ENCODE measurements at regions not wholly inside any gene's neighbourhood (a gene's known extent, or its start where the extent isn't known, plus 50 kb on each side); places are given as distances from the start of the nearest gene placed in this dataset.
"Not testable (repeated sequence)": the region's sequence is repeated elsewhere in the genome, so short reads cannot be mapped to it uniquely, and the experiment has no call there.

DNA sequence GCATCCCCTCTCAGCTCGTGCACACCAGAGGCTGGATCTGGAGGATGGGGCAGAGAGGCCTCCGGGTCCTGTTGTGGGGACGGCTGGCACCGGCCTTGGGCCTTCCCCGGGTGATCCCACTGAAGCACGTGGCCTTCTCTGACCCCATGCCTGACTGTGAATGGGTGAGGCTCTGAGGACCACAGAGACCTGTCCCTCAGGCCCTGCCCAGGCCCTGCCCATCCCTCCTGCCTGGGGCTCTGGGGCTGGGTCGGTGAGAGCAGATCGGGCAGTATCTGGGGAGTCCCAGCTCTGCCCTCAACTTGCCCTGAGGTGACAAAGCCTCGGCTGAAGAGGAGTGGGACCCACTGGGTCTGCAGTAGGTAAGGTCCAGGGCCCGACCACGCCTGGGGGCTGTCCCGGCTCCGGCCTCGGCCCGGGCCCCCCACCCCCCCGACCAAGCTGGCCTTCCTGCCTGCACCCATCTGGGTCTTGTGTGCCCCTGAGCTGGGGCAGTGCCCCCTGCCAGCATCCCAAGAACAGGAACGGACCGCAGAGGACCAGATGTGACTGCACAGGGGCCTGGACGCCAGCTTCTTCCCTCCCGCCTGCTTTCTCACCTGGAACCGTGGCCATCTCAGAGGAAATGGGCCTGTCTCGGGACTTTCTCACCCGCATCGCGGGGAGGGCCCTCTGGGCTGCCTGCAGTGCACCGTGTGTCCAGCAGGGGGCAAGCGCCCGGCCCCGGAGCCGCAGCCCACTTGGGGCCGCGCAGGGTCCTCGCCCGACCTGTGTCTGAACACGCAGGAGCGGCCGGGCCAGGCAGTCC is 255.9 kb downstream of the PARP8 start:
- POLR2A ChIA-PET; CTCF ChIA-PET; DNase-seq (ENCODE audit: low read depth, low spot score); H3K4me3 ChIP-seq (ENCODE audit: low read depth, low read length): not testable (repeated sequence)
- TF ChIP-seq, protein P1, sequence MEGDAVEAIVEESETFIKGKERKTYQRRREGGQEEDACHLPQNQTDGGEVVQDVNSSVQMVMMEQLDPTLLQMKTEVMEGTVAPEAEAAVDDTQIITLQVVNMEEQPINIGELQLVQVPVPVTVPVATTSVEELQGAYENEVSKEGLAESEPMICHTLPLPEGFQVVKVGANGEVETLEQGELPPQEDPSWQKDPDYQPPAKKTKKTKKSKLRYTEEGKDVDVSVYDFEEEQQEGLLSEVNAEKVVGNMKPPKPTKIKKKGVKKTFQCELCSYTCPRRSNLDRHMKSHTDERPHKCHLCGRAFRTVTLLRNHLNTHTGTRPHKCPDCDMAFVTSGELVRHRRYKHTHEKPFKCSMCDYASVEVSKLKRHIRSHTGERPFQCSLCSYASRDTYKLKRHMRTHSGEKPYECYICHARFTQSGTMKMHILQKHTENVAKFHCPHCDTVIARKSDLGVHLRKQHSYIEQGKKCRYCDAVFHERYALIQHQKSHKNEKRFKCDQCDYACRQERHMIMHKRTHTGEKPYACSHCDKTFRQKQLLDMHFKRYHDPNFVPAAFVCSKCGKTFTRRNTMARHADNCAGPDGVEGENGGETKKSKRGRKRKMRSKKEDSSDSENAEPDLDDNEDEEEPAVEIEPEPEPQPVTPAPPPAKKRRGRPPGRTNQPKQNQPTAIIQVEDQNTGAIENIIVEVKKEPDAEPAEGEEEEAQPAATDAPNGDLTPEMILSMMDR (IDR thresholded peaks at IDR 0.05; ENCODE audit: insufficient read depth, low read length, missing control alignments) = peak; percentile 21

DNA sequence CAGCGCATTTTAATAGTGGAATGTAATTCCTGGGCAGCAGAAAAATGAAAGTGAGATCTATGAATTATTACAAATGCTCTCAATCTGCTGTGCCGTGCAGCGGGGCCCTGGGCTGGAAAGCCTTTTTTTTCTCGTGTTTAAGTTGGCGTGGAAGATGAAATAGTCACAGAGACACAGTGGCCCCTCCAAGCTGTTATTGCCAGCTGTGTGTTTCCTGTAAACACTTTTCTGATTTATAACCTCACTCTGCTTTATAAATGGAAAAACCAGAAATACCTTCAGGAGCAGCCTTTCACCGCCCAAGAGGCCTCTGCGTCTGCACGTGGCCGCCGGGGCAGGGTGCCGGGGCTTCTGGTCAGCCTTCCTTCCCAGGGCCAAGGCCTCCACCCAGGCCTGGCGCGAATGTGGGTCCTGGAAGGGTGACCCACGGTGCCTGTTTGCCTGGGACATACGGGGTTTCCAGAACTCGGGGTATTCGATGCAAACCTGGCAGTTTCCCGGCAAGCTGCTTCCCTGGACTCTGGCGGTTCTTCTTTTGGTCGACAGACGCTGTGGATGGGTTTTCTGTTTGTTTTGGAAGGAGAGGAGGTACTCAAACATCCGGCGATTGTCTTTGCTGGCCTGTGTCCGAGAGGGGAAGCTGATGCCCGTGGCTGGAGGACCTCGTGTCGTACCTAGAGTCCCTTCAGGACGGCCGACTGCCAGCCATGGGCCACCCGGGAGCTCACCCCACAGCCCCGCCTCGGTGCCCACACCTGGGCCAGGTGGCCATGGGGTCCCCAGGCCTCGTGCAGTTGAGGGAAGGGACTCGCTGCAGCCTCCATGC is 256.7 kb downstream of the PARP8 start:
- H3K4me3 ChIP-seq (ENCODE audit: low read depth, low read length) = no peak overlapping the region
- ChIA-PET CTCF (no interaction called here), POLR2A (no interaction called here)
- TF ChIP-seq, protein P1 (IDR thresholded peaks at IDR 0.05; ENCODE audit: insufficient read depth, low read length, missing control alignments) = no peak
- DNase-seq (ENCODE audit: low read depth, low spot score) = no peak

DNA sequence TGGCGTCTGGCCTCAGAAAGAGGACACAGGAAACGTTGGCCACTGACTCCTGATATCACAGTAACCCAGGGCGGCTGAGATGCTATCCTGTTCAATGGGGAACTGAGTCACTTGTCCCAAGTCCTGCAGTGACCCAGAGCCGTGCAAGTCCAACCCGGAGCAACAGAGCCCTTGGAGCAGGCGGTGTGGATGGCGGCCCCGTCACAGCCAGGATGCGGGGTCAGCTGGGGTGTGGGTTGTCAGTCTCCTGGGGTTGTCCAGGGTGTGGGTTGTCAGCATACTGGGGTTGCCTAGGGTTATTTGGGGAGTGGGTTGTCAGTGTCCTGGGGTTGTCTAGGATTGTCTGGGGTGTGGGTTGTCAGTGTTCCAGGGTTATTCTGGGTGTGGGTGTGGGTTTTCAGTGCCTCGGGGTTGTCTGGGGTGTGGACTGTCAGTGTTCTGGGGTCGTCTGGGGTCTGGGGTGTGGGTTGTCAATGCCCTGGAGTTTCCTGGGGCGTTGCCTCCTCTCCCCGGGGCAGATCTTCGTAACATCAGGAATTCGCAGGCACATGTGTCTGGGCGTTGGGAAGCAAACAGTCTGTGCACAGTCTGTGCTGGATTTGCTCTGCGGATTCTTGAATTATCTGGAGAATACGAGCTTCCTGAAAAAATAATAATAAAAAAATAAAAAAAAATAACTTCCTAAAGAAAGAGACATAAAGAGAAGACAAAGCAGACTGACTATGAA is 257.5 kb downstream of the PARP8 start:
- CTCF ChIA-PET = no interaction called here
- DNase-seq (ENCODE audit: low read depth, low spot score) = no peak

DNA sequence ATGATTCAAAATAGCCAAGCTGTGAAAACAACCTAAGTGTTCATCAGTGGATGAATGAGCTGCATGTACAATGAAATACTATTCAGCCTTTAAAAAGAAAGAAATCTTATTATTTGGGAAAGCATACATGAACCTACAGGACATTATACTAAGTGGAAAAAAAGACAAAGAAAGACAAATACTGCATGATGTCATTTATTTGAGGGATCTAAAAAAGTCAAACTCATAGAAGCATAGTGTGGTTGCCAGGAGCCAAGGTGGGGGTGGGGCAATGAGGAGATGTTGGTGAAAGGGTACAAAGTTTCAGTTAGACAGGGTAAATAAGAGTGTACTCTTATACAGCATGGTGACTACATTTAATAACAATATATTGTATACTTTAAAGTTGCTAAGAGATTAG is 261.5 kb downstream of the PARP8 start:
- no peak overlapping the region for H3K4me3 ChIP-seq (ENCODE audit: low read depth, low read length)
- DNase-seq (ENCODE audit: low read depth, low spot score) = no peak
- ChIA-PET POLR2A (no interaction called here), CTCF (no interaction called here)
- TF ChIP-seq, protein P1 (IDR thresholded peaks at IDR 0.05; ENCODE audit: insufficient read depth, low read length, missing control alignments) = no peak

More for the DNA sequence above, 257.5 kb downstream of the PARP8 start:
- TF ChIP-seq, protein P1 (IDR thresholded peaks at IDR 0.05; ENCODE audit: insufficient read depth, low read length, missing control alignments) = no peak
- no peak overlapping the region for H3K4me3 ChIP-seq (ENCODE audit: low read depth, low read length)
- POLR2A ChIA-PET = no interaction called here

DNA sequence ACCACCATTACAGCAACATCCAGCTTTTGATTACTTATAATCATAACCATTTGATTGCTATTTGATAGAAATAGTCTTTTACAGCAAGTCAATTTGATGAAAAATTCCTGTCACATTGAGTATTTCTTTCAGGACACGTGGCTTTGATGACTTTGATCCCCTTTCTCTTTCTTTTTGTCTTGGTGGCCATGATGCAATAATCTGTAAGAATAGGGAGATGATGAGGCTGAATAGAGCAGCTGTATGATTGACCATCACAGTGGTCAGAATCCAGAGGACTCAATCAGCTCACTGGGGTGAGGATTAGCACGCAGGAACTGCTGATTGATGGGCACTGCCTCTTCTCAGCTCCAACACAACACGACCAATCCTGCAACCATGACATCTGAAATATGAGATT is 262.7 kb downstream of the PARP8 start:
- TF ChIP-seq, protein P1 (IDR thresholded peaks at IDR 0.05; ENCODE audit: insufficient read depth, low read length, missing control alignments) = no peak
- CTCF ChIA-PET = no interaction called here
- no peak overlapping the region for H3K4me3 ChIP-seq (ENCODE audit: low read depth, low read length)
- DNase-seq (ENCODE audit: low read depth, low spot score) = no peak
- POLR2A ChIA-PET = no interaction called here

DNA sequence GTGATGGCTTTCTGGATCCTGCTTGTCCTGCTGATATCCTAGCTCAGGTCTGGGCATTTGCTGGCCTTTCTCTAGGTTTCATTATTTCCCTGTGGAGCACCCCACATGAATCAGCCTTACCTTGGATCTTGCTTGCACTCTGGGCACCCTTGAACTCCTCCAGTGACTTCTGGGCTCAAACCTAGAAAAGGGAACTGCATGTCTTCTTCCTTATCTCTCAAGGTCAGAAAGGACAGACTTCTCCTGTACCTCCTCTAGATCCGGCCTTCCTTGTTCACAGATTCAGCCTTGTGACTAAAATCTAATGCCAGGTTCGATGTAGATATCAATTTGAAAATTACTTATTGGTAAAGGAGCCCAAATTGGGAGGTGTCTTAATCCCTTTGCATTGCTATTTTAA is 267.9 kb downstream of the PARP8 start:
- POLR2A ChIA-PET = no interaction called here
- DNase-seq (ENCODE audit: low read depth, low spot score) = no peak
- H3K4me3 ChIP-seq (ENCODE audit: low read depth, low read length) = no peak overlapping the region
- TF ChIP-seq, protein P1 (IDR thresholded peaks at IDR 0.05; ENCODE audit: insufficient read depth, low read length, missing control alignments) = no peak
- CTCF ChIA-PET = no interaction called here

Data from AG04449 (cell line).